DOHH2 (cell line): ENCODE measurements at regions not wholly inside any gene's neighbourhood (a gene's known extent, or its start where the extent isn't known, plus 50 kb on each side); places are given as distances from the start of the nearest gene placed in this dataset.
"Not testable (repeated sequence)": the region's sequence is repeated elsewhere in the genome, so short reads cannot be mapped to it uniquely, and the experiment has no call there.

Experiments used
- EZH2phosphoT487 ChIP-seq: fragments of 200-600 bp; sonication (generic); IDR thresholded peaks from 2 replicates; pipeline ENCODE4 v1.6.1; 2017; ENCODE audit warnings: borderline replicate concordance, mild to moderate bottlenecking, antibody characterized with exemption, low read length, moderate library complexity, mixed read lengths
- TF ChIP-seq, protein P1 (sequence below): fragments of 200-600 bp; sonication (generic); IDR thresholded peaks from one replicate; pipeline ENCODE4 v1.5.1; 2014; ENCODE audit warnings: antibody characterized with exemption, mild to moderate bottlenecking, low read depth, low read length; ENCODE audit not compliant: poor library complexity, severe bottlenecking

- TF ChIP-seq, protein P1, sequence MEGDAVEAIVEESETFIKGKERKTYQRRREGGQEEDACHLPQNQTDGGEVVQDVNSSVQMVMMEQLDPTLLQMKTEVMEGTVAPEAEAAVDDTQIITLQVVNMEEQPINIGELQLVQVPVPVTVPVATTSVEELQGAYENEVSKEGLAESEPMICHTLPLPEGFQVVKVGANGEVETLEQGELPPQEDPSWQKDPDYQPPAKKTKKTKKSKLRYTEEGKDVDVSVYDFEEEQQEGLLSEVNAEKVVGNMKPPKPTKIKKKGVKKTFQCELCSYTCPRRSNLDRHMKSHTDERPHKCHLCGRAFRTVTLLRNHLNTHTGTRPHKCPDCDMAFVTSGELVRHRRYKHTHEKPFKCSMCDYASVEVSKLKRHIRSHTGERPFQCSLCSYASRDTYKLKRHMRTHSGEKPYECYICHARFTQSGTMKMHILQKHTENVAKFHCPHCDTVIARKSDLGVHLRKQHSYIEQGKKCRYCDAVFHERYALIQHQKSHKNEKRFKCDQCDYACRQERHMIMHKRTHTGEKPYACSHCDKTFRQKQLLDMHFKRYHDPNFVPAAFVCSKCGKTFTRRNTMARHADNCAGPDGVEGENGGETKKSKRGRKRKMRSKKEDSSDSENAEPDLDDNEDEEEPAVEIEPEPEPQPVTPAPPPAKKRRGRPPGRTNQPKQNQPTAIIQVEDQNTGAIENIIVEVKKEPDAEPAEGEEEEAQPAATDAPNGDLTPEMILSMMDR: not testable (repeated sequence)
- TF ChIP-seq EZH2phosphoT487: not testable (repeated sequence)
Observed at GRCh38 chr6:86598969-86599368, 338.4 kb upstream of the HTR1E start.
